ENCODE measurements at regions not wholly inside any gene's neighbourhood (a gene's known extent, or its start where the extent isn't known, plus 50 kb on each side); places are given as distances from the start of the nearest gene placed in this dataset.

- no peak for DNase-seq (ENCODE audit: low read depth)
- TF ChIP-seq CTCF (IDR thresholded peaks at IDR 0.05; ENCODE audit: low read length, missing control alignments): no peak
- H3K4me3 ChIP-seq (replicated peaks; ENCODE audit: low read depth, low read length): no peak overlapping the region
Measured at GRCh38 chr11:76298255-76298654, 82.7 kb downstream of the THAP12 start.

- DNase-seq (ENCODE audit: low read depth): no peak
- no peak overlapping the region for H3K4me3 ChIP-seq (replicated peaks; ENCODE audit: low read depth, low read length)
- TF ChIP-seq CTCF (IDR thresholded peaks at IDR 0.05; ENCODE audit: low read length, missing control alignments): no peak
Measured at GRCh38 chr11:76296731-76297542, 84.0 kb downstream of the THAP12 start.

- no peak for TF ChIP-seq CTCF (IDR thresholded peaks at IDR 0.05; ENCODE audit: low read length, missing control alignments)
- H3K4me3 ChIP-seq (replicated peaks; ENCODE audit: low read depth, low read length): no peak overlapping the region
- DNase-seq (ENCODE audit: low read depth): no peak
Measured at GRCh38 chr11:76293189-76293631, 86.9 kb upstream of the WNT11 start.

GRCh38 chr11:76292583-76293188 is 86.4 kb upstream of the WNT11 start:
- DNase-seq (ENCODE audit: low read depth): no peak
- H3K4me3 ChIP-seq (replicated peaks; ENCODE audit: low read depth, low read length): no peak overlapping the region
- no peak for TF ChIP-seq CTCF (IDR thresholded peaks at IDR 0.05; ENCODE audit: low read length, missing control alignments)

- H3K4me3 ChIP-seq (replicated peaks; ENCODE audit: low read depth, low read length): no peak overlapping the region
- DNase-seq (ENCODE audit: low read depth): no peak
- TF ChIP-seq CTCF (IDR thresholded peaks at IDR 0.05; ENCODE audit: low read length, missing control alignments): no peak
Measured at GRCh38 chr11:76291576-76292526, 85.5 kb upstream of the WNT11 start.

- DNase-seq (ENCODE audit: low read depth): no peak
Measured at GRCh38 chr11:76288166-76288980, 82.1 kb upstream of the WNT11 start.

More at GRCh38 chr11:76288166-76288980, 82.1 kb upstream of the WNT11 start:
- no peak for TF ChIP-seq CTCF (IDR thresholded peaks at IDR 0.05; ENCODE audit: low read length, missing control alignments)
- H3K4me3 ChIP-seq (replicated peaks; ENCODE audit: low read depth, low read length): no peak overlapping the region
